WTC11 (cell line): ENCODE measurements at regions not wholly inside any gene's neighbourhood (a gene's known extent, or its start where the extent isn't known, plus 50 kb on each side); places are given as distances from the start of the nearest gene placed in this dataset.

Experiments
- ATAC-seq: fragments of 200-7000 bp; cut with Tn5 transposase; 2 replicates; pipeline ENCODE4 v1.10.0; 2021; ENCODE audit warnings: mild to moderate bottlenecking, moderate library complexity
- CTCF ChIA-PET: fragments of 300-600 bp; sonication (Branson Sonifier 250); formaldehyde crosslinking; loops from one replicate; lab custom pipeline; 2021; ENCODE audit warnings: antibody characterized with exemption; lab: Charles Lee
- POLR2A ChIA-PET: fragments of 350-600 bp; sonication (Branson Sonifier 250); formaldehyde crosslinking; loops from one replicate; lab custom pipeline; 2021; ENCODE audit warnings: antibody characterized with exemption; lab: Charles Lee
- DNase-seq: peaks from one replicate; pipeline ENCODE4 v3.0.0; 2021; ENCODE audit warnings: low spot score
- H3K27ac Mint-ChIP-seq: 2 replicates; pipeline ENCODE4 v1.8.0; 2021; ENCODE audit warnings: mixed read lengths
- H3K27me3 Mint-ChIP-seq: 2 replicates; pipeline ENCODE4 v1.8.0; 2021; ENCODE audit warnings: low read depth, mild to moderate bottlenecking, moderate library complexity, mixed read lengths
- H3K36me3 Mint-ChIP-seq: 2 replicates; pipeline ENCODE4 v1.8.0; 2021; ENCODE audit warnings: mixed read lengths
- H3K4me1 Mint-ChIP-seq: 2 replicates; pipeline ENCODE4 v1.8.0; 2022; ENCODE audit warnings: mixed read lengths
- H3K4me3 Mint-ChIP-seq: 2 replicates; pipeline ENCODE4 v1.8.0; 2021; ENCODE audit warnings: mild to moderate bottlenecking, moderate library complexity, mixed read lengths
- H3K9me3 Mint-ChIP-seq: 2 replicates; pipeline ENCODE4 v1.8.0; 2021; ENCODE audit warnings: mixed read lengths
- CREB1 ChIP-seq: sonication (generic); formaldehyde crosslinking; IDR thresholded peaks from 2 replicates; pipeline ENCODE4 v1.8.0; 2023; ENCODE audit warnings: mild to moderate bottlenecking, missing genetic modification reagents
- E2F1 ChIP-seq: sonication (generic); formaldehyde crosslinking; IDR thresholded peaks from 2 replicates; pipeline ENCODE4 v1.8.0; 2022; ENCODE audit warnings: mild to moderate bottlenecking, missing genetic modification reagents
- ESRRA ChIP-seq: sonication (generic); formaldehyde crosslinking; IDR thresholded peaks from 2 replicates; pipeline ENCODE4 v1.8.1; 2022; ENCODE audit warnings: mild to moderate bottlenecking, missing genetic modification reagents, borderline replicate concordance
- ETV6 ChIP-seq: sonication (generic); formaldehyde crosslinking; IDR thresholded peaks from 2 replicates; pipeline ENCODE4 v1.8.1; 2022; ENCODE audit warnings: mild to moderate bottlenecking, missing genetic modification reagents
- GRHL2 ChIP-seq: fragments of 250-450 bp; sonication (Bioruptor Pico); IDR thresholded peaks from 2 replicates; pipeline ENCODE4 v1.8.0; 2022; ENCODE audit warnings: mild to moderate bottlenecking, moderate library complexity; ENCODE audit not compliant: insufficient replicate concordance, severe bottlenecking
- JAZF1 ChIP-seq: fragments of 250-450 bp; sonication (Bioruptor Pico); IDR thresholded peaks from 2 replicates; pipeline ENCODE4 v1.9.0; 2021; ENCODE audit warnings: moderate library complexity, mild to moderate bottlenecking, inconsistent platforms
- MAX ChIP-seq: sonication (generic); formaldehyde crosslinking; IDR thresholded peaks from 2 replicates; pipeline ENCODE4 v1.8.0; 2022; ENCODE audit warnings: mild to moderate bottlenecking, missing genetic modification reagents
- NFATC4 ChIP-seq: fragments of 250-450 bp; sonication (Bioruptor Pico); IDR thresholded peaks from 2 replicates; pipeline ENCODE4 v1.9.0; 2021; ENCODE audit warnings: mild to moderate bottlenecking
- OVOL2 ChIP-seq: fragments of 250-450 bp; sonication (Bioruptor Pico); IDR thresholded peaks from 2 replicates; pipeline ENCODE4 v1.9.0; 2021; ENCODE audit warnings: mild to moderate bottlenecking, borderline replicate concordance
- SMAD3 ChIP-seq: sonication (generic); formaldehyde crosslinking; IDR thresholded peaks from 2 replicates; pipeline ENCODE4 v1.8.0; 2022; ENCODE audit warnings: missing genetic modification reagents, mild to moderate bottlenecking, borderline replicate concordance
- TEAD1 ChIP-seq: sonication (generic); formaldehyde crosslinking; IDR thresholded peaks from 2 replicates; pipeline ENCODE4 v1.8.0; 2022; ENCODE audit warnings: mild to moderate bottlenecking, missing genetic modification reagents
- ZBTB21 ChIP-seq: sonication (generic); formaldehyde crosslinking; IDR thresholded peaks from 2 replicates; pipeline ENCODE4 v1.8.1; 2023; ENCODE audit warnings: mild to moderate bottlenecking, missing genetic modification reagents, borderline replicate concordance
- ZNF219 ChIP-seq: sonication (generic); formaldehyde crosslinking; IDR thresholded peaks from 2 replicates; pipeline ENCODE4 v1.8.0; 2023; ENCODE audit warnings: missing genetic modification reagents, mild to moderate bottlenecking, borderline replicate concordance
- ZNF396 ChIP-seq: fragments of 250-450 bp; sonication (Bioruptor Pico); IDR thresholded peaks from 2 replicates; pipeline ENCODE4 v1.8.0; 2021; ENCODE audit warnings: mild to moderate bottlenecking, moderate library complexity, borderline replicate concordance
- ZNF423 ChIP-seq: fragments of 250-450 bp; sonication (Bioruptor Pico); IDR thresholded peaks from 2 replicates; pipeline ENCODE4 v2.1.2; 2022; ENCODE audit warnings: mild to moderate bottlenecking, moderate library complexity
- TF ChIP-seq, protein P1 (sequence below): sonication (generic); formaldehyde crosslinking; IDR thresholded peaks from 2 replicates; pipeline ENCODE4 v1.8.1; 2022; ENCODE audit warnings: missing genetic modification reagents, borderline replicate concordance
- TF ChIP-seq, protein P2 (sequence below): fragments of 250-450 bp; sonication (Bioruptor Pico); IDR thresholded peaks from 2 replicates; pipeline ENCODE4 v1.9.0; 2021; ENCODE audit warnings: moderate library complexity, mild to moderate bottlenecking, inconsistent platforms, borderline replicate concordance
- TF ChIP-seq, protein P3 (sequence below): sonication (generic); formaldehyde crosslinking; IDR thresholded peaks from 2 replicates; pipeline ENCODE4 v1.8.0; 2023; ENCODE audit warnings: mild to moderate bottlenecking, missing genetic modification reagents

DNA sequence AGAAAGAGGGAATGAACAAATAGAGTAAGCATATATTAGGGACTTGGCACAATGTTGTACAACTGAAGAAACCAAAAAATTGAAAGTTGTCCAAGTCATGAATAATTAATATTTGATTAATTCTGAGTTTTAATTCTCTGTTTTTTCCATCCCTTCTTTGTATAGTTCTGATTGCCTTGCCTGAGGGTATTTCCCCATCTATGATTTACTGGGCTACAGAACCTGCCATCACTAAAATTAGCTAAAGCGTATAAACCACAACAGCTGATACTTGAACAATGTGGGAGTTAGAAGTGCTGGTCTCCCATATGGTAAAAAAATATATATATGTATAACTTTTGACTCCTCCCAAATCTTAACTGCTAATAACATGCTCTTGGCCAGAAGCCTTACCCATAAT is 1253.5 kb upstream of the CDH6 start:
- Mint-ChIP-seq H3K36me3 (no peaks in the 10 kb centered on the region), H3K27ac (no peak overlapping the region), H3K4me3 (no peak overlapping the region), H3K27me3 (no peaks in the 10 kb centered on the region), H3K9me3 (no peaks in the 10 kb centered on the region), H3K4me1 (no peaks in the 10 kb centered on the region)
- no peak for ATAC-seq
- ChIA-PET CTCF (no interaction called here), POLR2A (no interaction called here)
- no peak for DNase-seq
- no peak for TF ChIP-seq E2F1

DNA sequence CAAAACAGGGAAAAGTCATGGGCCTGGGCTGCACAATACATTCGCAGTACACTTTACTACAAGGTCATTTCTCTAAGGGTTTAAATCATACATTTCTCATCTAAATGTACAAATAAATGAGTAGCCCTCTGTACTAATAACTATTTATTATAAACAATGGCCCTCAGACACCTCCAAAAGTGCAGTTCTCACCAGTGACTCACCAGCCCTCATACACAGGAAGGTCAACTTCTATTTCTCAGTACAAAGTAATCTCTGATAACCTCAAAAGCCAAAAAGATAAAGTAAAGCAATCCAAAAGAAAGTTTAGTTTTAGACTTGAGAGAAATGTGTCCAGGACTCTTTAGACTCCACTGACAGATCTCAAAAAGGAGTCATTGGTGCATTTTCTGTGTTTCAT is 1258.1 kb upstream of the CDH6 start:
- Mint-ChIP-seq H3K27ac (no peak overlapping the region), H3K4me3 (no peak overlapping the region), H3K9me3 (no peaks in the 10 kb centered on the region), H3K36me3 (no peaks in the 10 kb centered on the region), H3K27me3 (no peaks in the 10 kb centered on the region)
- ChIA-PET CTCF (no interaction called here), POLR2A (no interaction called here)
- no peak for TF ChIP-seq OVOL2 (CRISPR knock-in tag)
- TF ChIP-seq ZBTB21 (CRISPR knock-in tag): no peak
- no peak for TF ChIP-seq TEAD1
- TF ChIP-seq NFATC4: no peak
- TF ChIP-seq ESRRA (CRISPR knock-in tag): no peak
- no peak for TF ChIP-seq ZNF423 (CRISPR knock-in tag)
- TF ChIP-seq CREB1 (CRISPR knock-in tag): no peak
- TF ChIP-seq, protein P1, sequence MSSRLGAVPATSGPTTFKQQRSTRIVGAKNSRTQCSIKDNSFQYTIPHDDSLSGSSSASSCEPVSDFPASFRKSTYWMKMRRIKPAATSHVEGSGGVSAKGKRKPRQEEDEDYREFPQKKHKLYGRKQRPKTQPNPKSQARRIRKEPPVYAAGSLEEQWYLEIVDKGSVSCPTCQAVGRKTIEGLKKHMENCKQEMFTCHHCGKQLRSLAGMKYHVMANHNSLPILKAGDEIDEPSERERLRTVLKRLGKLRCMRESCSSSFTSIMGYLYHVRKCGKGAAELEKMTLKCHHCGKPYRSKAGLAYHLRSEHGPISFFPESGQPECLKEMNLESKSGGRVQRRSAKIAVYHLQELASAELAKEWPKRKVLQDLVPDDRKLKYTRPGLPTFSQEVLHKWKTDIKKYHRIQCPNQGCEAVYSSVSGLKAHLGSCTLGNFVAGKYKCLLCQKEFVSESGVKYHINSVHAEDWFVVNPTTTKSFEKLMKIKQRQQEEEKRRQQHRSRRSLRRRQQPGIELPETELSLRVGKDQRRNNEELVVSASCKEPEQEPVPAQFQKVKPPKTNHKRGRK (CRISPR knock-in tag): no peak
- no peak for TF ChIP-seq ZNF219 (CRISPR knock-in tag)
- TF ChIP-seq, all 79 proteins: peak for 0
- ATAC-seq (no peak), DNase-seq (no peak)
- no peaks in the 10 kb centered on the region for H3K4me1 Mint-ChIP-seq

- Mint-ChIP-seq H3K4me1 (no peaks in the 10 kb centered on the region), H3K9me3 (no peaks in the 10 kb centered on the region), H3K27ac (no peak overlapping the region), H3K27me3 (no peaks in the 10 kb centered on the region), H3K36me3 (peaks cover 3% of the 10 kb centered on the region; the same call in 1 of the 2 replicates), H3K4me3 (no peak overlapping the region)
- CTCF ChIA-PET: no interaction called here
- no peak for ATAC-seq
- no peak for DNase-seq
- TF ChIP-seq, protein P2, sequence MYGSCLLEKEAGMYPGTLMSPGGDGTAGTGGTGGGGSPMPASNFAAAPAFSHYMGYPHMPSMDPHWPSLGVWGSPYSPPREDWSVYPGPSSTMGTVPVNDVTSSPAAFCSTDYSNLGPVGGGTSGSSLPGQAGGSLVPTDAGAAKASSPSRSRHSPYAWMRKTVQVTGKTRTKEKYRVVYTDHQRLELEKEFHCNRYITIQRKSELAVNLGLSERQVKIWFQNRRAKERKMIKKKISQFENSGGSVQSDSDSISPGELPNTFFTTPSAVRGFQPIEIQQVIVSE (CRISPR knock-in tag): no peak
- TF ChIP-seq SMAD3: no peak
- no peak for TF ChIP-seq ZBTB21 (CRISPR knock-in tag)
- TF ChIP-seq, protein P3, sequence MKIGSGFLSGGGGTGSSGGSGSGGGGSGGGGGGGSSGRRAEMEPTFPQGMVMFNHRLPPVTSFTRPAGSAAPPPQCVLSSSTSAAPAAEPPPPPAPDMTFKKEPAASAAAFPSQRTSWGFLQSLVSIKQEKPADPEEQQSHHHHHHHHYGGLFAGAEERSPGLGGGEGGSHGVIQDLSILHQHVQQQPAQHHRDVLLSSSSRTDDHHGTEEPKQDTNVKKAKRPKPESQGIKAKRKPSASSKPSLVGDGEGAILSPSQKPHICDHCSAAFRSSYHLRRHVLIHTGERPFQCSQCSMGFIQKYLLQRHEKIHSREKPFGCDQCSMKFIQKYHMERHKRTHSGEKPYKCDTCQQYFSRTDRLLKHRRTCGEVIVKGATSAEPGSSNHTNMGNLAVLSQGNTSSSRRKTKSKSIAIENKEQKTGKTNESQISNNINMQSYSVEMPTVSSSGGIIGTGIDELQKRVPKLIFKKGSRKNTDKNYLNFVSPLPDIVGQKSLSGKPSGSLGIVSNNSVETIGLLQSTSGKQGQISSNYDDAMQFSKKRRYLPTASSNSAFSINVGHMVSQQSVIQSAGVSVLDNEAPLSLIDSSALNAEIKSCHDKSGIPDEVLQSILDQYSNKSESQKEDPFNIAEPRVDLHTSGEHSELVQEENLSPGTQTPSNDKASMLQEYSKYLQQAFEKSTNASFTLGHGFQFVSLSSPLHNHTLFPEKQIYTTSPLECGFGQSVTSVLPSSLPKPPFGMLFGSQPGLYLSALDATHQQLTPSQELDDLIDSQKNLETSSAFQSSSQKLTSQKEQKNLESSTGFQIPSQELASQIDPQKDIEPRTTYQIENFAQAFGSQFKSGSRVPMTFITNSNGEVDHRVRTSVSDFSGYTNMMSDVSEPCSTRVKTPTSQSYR: no peak
- TF ChIP-seq ZNF396 (CRISPR knock-in tag): no peak
- no peak for TF ChIP-seq ETV6
- POLR2A ChIA-PET: no interaction called here
Observed at GRCh38 chr5:29930316-29930715, 1263.2 kb upstream of the CDH6 start.

DNA sequence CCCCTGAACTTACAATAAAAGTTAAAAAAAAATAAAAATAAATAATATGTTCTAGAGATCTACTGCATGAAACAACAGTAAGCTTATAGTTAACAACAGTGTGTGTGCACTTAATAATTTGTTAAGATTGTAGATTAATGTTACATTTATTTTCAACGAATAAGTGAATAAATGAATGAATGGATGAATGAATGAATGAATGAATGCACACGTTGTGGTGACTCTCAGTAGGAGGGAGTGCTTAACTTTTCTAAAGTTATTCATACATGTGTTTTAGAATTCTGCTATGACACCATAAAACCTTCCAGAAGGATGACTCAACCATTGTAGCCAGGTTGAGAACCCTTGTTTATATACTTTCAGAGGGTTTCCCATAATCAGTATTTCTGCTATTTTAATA is 1269.4 kb upstream of the CDH6 start:
- Mint-ChIP-seq H3K36me3 (peaks cover 3% of the 10 kb centered on the region; the same call in 1 of the 2 replicates), H3K9me3 (peaks cover 16% of the 10 kb centered on the region), H3K27me3 (no peaks in the 10 kb centered on the region), H3K4me3 (no peak overlapping the region), H3K27ac (no peak overlapping the region), H3K4me1 (no peaks in the 10 kb centered on the region)
- ATAC-seq: no peak
- CTCF ChIA-PET: no interaction called here
- POLR2A ChIA-PET: no interaction called here
- no peak for DNase-seq
- TF ChIP-seq ZNF423 (CRISPR knock-in tag) (no peak), JAZF1 (no peak), MAX (CRISPR knock-in tag) (no peak), GRHL2 (CRISPR knock-in tag) (no peak), ZNF219 (CRISPR knock-in tag) (no peak), E2F1 (no peak), TEAD1 (no peak)
- TF ChIP-seq, protein P2 (CRISPR knock-in tag): no peak
